ENCODE measurements at regions not wholly inside any gene's neighbourhood (a gene's known extent, or its start where the extent isn't known, plus 50 kb on each side); places are given as distances from the start of the nearest gene placed in this dataset.

DNA sequence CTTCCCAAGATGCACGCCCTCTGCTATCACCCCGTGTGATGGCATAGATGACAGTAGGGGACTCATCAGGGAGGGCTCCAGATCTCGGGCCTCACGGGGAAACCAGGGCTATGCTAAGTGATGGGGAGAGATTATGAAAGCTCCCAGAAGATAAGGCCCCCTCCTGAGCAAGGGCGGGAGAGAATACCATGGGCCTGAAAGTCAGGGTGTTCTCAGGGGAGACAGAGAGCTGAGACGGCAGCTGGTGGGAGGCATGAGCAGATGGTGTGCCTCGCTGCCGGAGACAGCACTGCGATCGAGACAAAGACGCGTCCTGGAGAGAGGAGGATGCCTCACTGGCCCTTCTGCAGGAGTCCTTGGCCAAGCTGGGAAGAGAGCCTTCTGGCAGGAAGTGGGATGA, 106.5 kb upstream of the ADPGK start:
- DNase-seq (ENCODE audit: low spot score), result no peak

DNA sequence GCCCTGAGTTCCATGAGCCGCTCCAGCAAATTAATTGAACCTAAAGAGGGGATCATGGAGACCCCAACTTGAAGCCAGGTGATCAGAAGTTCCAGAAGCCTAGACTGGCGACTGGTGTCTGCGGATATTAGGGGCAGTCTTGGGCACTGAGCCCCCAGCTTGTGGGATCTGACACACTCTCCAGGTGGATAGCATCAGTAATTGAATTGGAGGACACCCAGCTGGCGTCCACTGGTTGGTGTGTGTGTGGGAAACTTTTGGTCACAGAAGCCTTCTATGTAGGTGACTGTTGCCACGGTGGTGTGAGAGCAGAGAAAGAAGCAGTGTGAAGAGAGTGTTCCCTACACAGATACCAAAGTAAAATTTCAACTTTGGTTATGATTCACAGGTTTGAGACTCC, 106.0 kb upstream of the ADPGK start:
- no peaks in the 10 kb centered on the region for H3K36me3 ChIP-seq
- no peak overlapping the region for H3K27ac ChIP-seq
- H3K9me3 ChIP-seq, result peaks cover 0 to 9% of the 10 kb centered on the region in 2 donors
- H3K4me1 ChIP-seq, result no peaks in the 10 kb centered on the region
- no peaks in the 10 kb centered on the region for H3K27me3 ChIP-seq
- no peak overlapping the region for H3K4me3 ChIP-seq
- TF ChIP-seq, protein P1, sequence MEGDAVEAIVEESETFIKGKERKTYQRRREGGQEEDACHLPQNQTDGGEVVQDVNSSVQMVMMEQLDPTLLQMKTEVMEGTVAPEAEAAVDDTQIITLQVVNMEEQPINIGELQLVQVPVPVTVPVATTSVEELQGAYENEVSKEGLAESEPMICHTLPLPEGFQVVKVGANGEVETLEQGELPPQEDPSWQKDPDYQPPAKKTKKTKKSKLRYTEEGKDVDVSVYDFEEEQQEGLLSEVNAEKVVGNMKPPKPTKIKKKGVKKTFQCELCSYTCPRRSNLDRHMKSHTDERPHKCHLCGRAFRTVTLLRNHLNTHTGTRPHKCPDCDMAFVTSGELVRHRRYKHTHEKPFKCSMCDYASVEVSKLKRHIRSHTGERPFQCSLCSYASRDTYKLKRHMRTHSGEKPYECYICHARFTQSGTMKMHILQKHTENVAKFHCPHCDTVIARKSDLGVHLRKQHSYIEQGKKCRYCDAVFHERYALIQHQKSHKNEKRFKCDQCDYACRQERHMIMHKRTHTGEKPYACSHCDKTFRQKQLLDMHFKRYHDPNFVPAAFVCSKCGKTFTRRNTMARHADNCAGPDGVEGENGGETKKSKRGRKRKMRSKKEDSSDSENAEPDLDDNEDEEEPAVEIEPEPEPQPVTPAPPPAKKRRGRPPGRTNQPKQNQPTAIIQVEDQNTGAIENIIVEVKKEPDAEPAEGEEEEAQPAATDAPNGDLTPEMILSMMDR (IDR thresholded peaks at IDR 0.05), result no peak
- DNase-seq (ENCODE audit: low spot score), result no peak

More for the DNA sequence above, 106.5 kb upstream of the ADPGK start:
- no peak overlapping the region for H3K4me3 ChIP-seq
- H3K27ac ChIP-seq, result no peak overlapping the region
- TF ChIP-seq, protein P1 (IDR thresholded peaks at IDR 0.05), result no peak
- H3K27me3 ChIP-seq, result no peaks in the 10 kb centered on the region
- no peaks in the 10 kb centered on the region for H3K36me3 ChIP-seq
- H3K4me1 ChIP-seq, result no peaks in the 10 kb centered on the region
- H3K9me3 ChIP-seq, result peaks cover 0 to 10% of the 10 kb centered on the region in 2 donors

DNA sequence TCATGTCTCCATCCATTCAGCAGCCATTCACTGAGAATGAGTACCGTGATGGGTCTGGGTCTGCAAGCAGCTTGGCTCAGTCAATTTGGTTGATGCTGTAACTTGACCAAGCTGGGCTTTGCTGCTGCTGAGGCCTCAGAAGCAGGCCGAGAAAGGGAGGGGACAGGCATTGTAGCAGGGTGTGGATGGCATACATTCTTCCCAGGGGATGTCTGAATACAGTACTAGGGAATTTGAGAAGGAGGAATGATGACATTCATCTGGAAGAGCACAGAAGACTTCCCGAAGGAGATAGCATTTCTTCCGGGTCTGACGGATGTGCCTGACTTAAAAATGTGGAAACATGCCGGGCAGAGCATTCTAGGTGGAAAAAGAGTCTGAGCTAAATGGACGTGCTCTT, 105.3 kb upstream of the ADPGK start:
- no peak for DNase-seq (ENCODE audit: low spot score)

DNA sequence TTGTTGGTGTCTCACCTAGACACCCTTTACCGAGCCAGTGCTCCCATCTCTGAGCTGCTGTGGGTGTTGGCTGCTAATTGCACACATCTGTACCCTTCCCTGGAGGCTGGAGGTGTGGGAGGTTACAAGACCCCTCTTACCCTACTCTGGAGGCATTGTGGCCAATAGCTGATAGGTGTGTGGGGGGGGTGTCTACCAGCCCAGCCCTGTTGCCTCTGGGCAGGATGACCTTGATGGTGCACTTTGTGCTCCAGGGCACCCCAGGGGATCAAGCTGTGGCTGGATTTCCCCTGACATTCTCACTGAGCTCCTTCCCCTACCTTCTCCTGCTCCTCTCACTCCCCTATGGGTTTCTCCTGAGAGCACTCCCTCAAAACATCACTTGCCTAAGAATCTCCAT, 104.7 kb upstream of the ADPGK start:
- TF ChIP-seq, protein P1 (IDR thresholded peaks at IDR 0.05), result no peak
- Histone ChIP-seq H3K4me1 (no peaks in the 10 kb centered on the region), H3K4me3 (no peak overlapping the region), H3K27me3 (no peaks in the 10 kb centered on the region), H3K27ac (no peak overlapping the region), H3K9me3 (peaks cover 0 to 6% of the 10 kb centered on the region in 2 donors), H3K36me3 (no peaks in the 10 kb centered on the region)
- DNase-seq (ENCODE audit: low spot score), result no peak

More for the DNA sequence above, 105.3 kb upstream of the ADPGK start:
- no peaks in the 10 kb centered on the region for H3K27me3 ChIP-seq
- no peaks in the 10 kb centered on the region for H3K36me3 ChIP-seq
- no peak overlapping the region for H3K27ac ChIP-seq
- peaks cover 0 to 1% of the 10 kb centered on the region in 2 donors for H3K9me3 ChIP-seq
- no peak overlapping the region for H3K4me3 ChIP-seq
- H3K4me1 ChIP-seq, result no peaks in the 10 kb centered on the region
- TF ChIP-seq, protein P1 (IDR thresholded peaks at IDR 0.05), result no peak

DNA sequence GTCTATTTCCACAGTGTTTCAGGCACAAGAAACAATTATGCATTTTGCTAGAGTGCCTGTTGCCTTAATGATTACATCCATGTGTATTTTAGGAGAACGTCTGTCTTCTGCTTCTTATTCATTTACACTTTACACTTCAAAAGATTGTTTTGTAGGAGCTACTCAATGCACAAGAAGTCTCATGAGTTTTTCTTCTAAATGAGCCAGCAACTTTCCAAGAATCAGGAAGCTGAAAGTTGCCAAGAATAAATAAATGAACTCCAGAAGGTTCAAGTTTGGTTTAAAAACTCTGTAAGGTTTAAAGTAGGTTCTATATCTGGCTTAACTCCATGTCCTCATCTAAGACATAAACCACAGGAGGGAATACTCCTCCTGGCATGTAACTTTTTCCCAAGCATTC, 103.8 kb upstream of the ADPGK start:
- no peak for DNase-seq (ENCODE audit: low spot score)
- Histone ChIP-seq H3K36me3 (no peaks in the 10 kb centered on the region), H3K27me3 (no peaks in the 10 kb centered on the region), H3K27ac (no peak overlapping the region), H3K9me3 (peaks cover 0 to 13% of the 10 kb centered on the region in 2 donors), H3K4me1 (no peaks in the 10 kb centered on the region), H3K4me3 (no peak overlapping the region)
- TF ChIP-seq, protein P1 (IDR thresholded peaks at IDR 0.05), result no peak

DNA sequence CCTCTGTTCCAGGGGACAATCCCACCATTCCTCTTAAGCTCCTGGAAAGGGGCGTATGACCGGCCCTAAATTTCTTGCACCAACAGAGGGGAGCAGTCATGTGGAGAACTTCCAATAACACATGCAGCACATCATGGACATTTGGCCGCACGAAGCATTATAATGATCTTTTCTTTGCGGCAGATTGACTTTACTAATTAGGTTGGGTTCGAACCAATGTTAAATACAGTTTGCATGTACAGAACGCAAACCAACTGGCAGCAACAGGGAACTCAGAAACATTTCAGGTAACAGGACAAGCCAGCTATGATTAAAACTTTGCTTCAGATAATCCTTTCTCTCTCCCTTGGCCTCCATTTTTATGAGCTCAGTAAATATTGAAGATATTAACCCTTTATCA, 100.8 kb upstream of the ADPGK start:
- no peaks in the 10 kb centered on the region for H3K27me3 ChIP-seq
- no peaks in the 10 kb centered on the region for H3K4me1 ChIP-seq
- H3K4me3 ChIP-seq, result no peak overlapping the region
- peaks cover 0 to 24% of the 10 kb centered on the region in 2 donors for H3K9me3 ChIP-seq
- H3K27ac ChIP-seq, result no peak overlapping the region
- TF ChIP-seq, protein P1 (IDR thresholded peaks at IDR 0.05), result no peak
- DNase-seq (ENCODE audit: low spot score), result no peak
- H3K36me3 ChIP-seq, result no peaks in the 10 kb centered on the region
